ENCODE measurements at regions not wholly inside any gene's neighbourhood (a gene's known extent, or its start where the extent isn't known, plus 50 kb on each side); places are given as distances from the start of the nearest gene placed in this dataset.

- H3K4me1 Mint-ChIP-seq = no peaks in the 10 kb centered on the region
- H3K79me2 ChIP-seq (ENCODE audit: insufficient read depth, low read length) = no peaks in the 10 kb centered on the region
These were observed 447.4 kb downstream of the PCDH10 start for GRCh38 chr4:133596459-133596858.

GRCh38 chr4:133594390-133595207 is 445.5 kb downstream of the PCDH10 start:
- Histone ChIP-seq H3K27ac (ENCODE audit: low read depth in 1 of 2, low read length in 2 of 2) (no peak overlapping the region), H3K4me2 (replicated peaks; ENCODE audit: extremely low read depth, low read length, poor library complexity, severe bottlenecking) (no peak overlapping the region), H3K9ac (ENCODE audit: insufficient read depth, low read length, poor library complexity, severe bottlenecking) (no peak overlapping the region), H3K36me3 (replicated peaks in 1 of 2; ENCODE audit: control insufficient read depth in 1 of 2, insufficient read depth in 2 of 2, low read length in 2 of 2) (no peaks in the 10 kb centered on the region), H2AFZ (ENCODE audit: insufficient read depth, low read depth, low read length, poor library complexity, severe bottlenecking) (no peak overlapping the region), H3K9me3 (replicated peaks in 1 of 2; ENCODE audit: control insufficient read depth in 1 of 2, insufficient read depth in 1 of 2, low read length in 2 of 2) (no peaks in the 10 kb centered on the region), H3K4me3 (replicated peaks in 1 of 3; ENCODE audit: low read depth in 2 of 3, low read length in 3 of 3) (no peak overlapping the region), H3K79me2 (ENCODE audit: insufficient read depth, low read length) (no peaks in the 10 kb centered on the region), H3K4me1 (ENCODE audit: control insufficient read depth in 1 of 2, insufficient read depth in 2 of 2, low read length in 2 of 2) (no peaks in the 10 kb centered on the region), H3K27me3 (ENCODE audit: control insufficient read depth in 2 of 2, insufficient read depth in 2 of 2, low read length in 2 of 2) (no peaks in the 10 kb centered on the region), H4K20me1 (ENCODE audit: insufficient read depth, low read length) (no peaks in the 10 kb centered on the region)
- Mint-ChIP-seq H3K9me3 (peaks cover 0 to 2% (median 0%) of the 10 kb centered on the region in 7 donors), H3K36me3 (no peaks in the 10 kb centered on the region), H3K27ac (no peak overlapping the region), H3K4me1 (no peaks in the 10 kb centered on the region), H3K27me3 (ENCODE audit: low read depth in 3 of 3) (no peaks in the 10 kb centered on the region), H3K4me3 (no peak overlapping the region)
- no CpG with 5 or more reads among the region's 4 CpGs for WGBS (ENCODE audit: insufficient coverage)
- no peak for TF ChIP-seq CTCF (IDR thresholded peaks at IDR 0.05)
- intact Hi-C loops (cut with micrococcal nuclease) = no loop called here
- DNase-seq = no peak

More at GRCh38 chr4:133596459-133596858, 447.4 kb downstream of the PCDH10 start:
- intact Hi-C loops (cut with micrococcal nuclease) = no loop called here
- no peaks in the 10 kb centered on the region for H3K36me3 Mint-ChIP-seq
- no peak overlapping the region for H3K27ac Mint-ChIP-seq
- Histone ChIP-seq H3K4me1 (ENCODE audit: control insufficient read depth in 1 of 2, insufficient read depth in 2 of 2, low read length in 2 of 2) (no peaks in the 10 kb centered on the region), H3K9ac (ENCODE audit: insufficient read depth, low read length, poor library complexity, severe bottlenecking) (no peak overlapping the region), H3K4me3 (replicated peaks in 1 of 3; ENCODE audit: low read depth in 2 of 3, low read length in 3 of 3) (no peak overlapping the region), H4K20me1 (ENCODE audit: insufficient read depth, low read length) (no peaks in the 10 kb centered on the region), H2AFZ (ENCODE audit: insufficient read depth, low read depth, low read length, poor library complexity, severe bottlenecking) (no peak overlapping the region), H3K27ac (ENCODE audit: low read depth in 1 of 2, low read length in 2 of 2) (no peak overlapping the region), H3K27me3 (ENCODE audit: control insufficient read depth in 2 of 2, insufficient read depth in 2 of 2, low read length in 2 of 2) (no peaks in the 10 kb centered on the region), H3K9me3 (replicated peaks in 1 of 2; ENCODE audit: control insufficient read depth in 1 of 2, insufficient read depth in 1 of 2, low read length in 2 of 2) (no peaks in the 10 kb centered on the region), H3K36me3 (replicated peaks in 1 of 2; ENCODE audit: control insufficient read depth in 1 of 2, insufficient read depth in 2 of 2, low read length in 2 of 2) (no peaks in the 10 kb centered on the region), H3K4me2 (replicated peaks; ENCODE audit: extremely low read depth, low read length, poor library complexity, severe bottlenecking) (no peak overlapping the region)
- DNase-seq = no peak
- peaks cover 0 to 2% (median 0%) of the 10 kb centered on the region in 7 donors for H3K9me3 Mint-ChIP-seq
- H3K27me3 Mint-ChIP-seq (ENCODE audit: low read depth in 3 of 3) = no peaks in the 10 kb centered on the region
- TF ChIP-seq CTCF (IDR thresholded peaks at IDR 0.05) = no peak
- no peak overlapping the region for H3K4me3 Mint-ChIP-seq
- no CpG with 5 or more reads among the region's 3 CpGs for WGBS (ENCODE audit: insufficient coverage)
